H1 (cell line): ENCODE measurements at regions not wholly inside any gene's neighbourhood (a gene's known extent, or its start where the extent isn't known, plus 50 kb on each side); places are given as distances from the start of the nearest gene placed in this dataset.

Experiments
- BACH1 ChIP-seq: IDR thresholded peaks from 2 replicates; pipeline ENCODE4 v1.6.1; 2012; ENCODE audit warnings: low read length, improper control_type of control experiment
- TAF1 ChIP-seq: IDR thresholded peaks from 2 replicates; pipeline ENCODE4 v1.6.1; 2011; ENCODE audit warnings: mild to moderate bottlenecking, low read depth, low read length
- TBP ChIP-seq: IDR thresholded peaks from 2 replicates; pipeline ENCODE4 v1.6.1; 2011; ENCODE audit warnings: low read depth, low read length, improper control_type of control experiment
- TCF12 ChIP-seq: IDR thresholded peaks from 2 replicates; pipeline ENCODE4 v1.6.1; 2011; ENCODE audit warnings: low read depth, mild to moderate bottlenecking, low read length

DNA sequence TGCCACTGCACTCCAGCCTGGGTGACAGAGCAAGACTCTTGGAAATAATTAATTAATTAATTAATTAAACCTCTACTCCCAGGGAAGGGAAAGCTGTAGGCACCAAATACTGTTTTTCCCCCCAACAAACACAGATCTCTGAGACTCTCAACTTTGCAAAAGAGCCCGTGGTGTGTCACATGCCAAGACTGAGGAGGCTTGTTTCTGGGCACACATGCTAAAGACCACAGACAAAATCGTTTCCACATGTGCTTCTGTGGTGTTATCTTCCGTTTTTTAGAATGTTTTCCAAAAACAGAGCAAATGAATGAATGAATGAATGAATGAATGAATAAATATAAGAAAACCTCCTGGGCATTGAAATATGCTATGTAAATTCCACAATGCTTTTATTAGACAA is 55.6 kb upstream of the ATXN1 start (continued):
- TF ChIP-seq TBP (no peak), TCF12 (no peak), BACH1 (no peak), TAF1 (no peak)
